HEK293T (cell line): ENCODE measurements at regions not wholly inside any gene's neighbourhood (a gene's known extent, or its start where the extent isn't known, plus 50 kb on each side); places are given as distances from the start of the nearest gene placed in this dataset.

Experiments
- CTCF ChIA-PET: fragments of 350-600 bp; formaldehyde crosslinking; extraction: SDS; loops from one replicate; lab custom pipeline; 2021; ENCODE audit warnings: antibody characterized with exemption, inconsistent platforms; lab: Yijun Ruan, JAX
- POLR2A ChIA-PET: fragments of 350-600 bp; formaldehyde crosslinking; extraction: SDS; loops from one replicate; lab custom pipeline; 2020; ENCODE audit warnings: antibody characterized with exemption, inconsistent platforms; lab: Yijun Ruan, JAX
- DNase-seq: peaks from one replicate; pipeline ENCODE4 v3.0.0; 2012; ENCODE audit warnings: mixed read lengths; ENCODE audit errors: extremely low spot score
- ARNT ChIP-seq: fragments of 450-650 bp; IDR thresholded peaks from 2 replicates; pipeline ENCODE4 v1.6.1; 2017; ENCODE audit warnings: mild to moderate bottlenecking
- BHLHE40 ChIP-seq: fragments of 450-650 bp; IDR thresholded peaks from 2 replicates; pipeline ENCODE4 v1.6.1; 2016; ENCODE audit warnings: mild to moderate bottlenecking, moderate library complexity, borderline replicate concordance
- CTBP1 ChIP-seq: fragments of 450-650 bp; IDR thresholded peaks from 2 replicates; pipeline ENCODE4 v1.6.1; 2016; ENCODE audit warnings: borderline replicate concordance
- ELF4 ChIP-seq: fragments of 450-650 bp; IDR thresholded peaks from 2 replicates; pipeline ENCODE4 v1.6.1; 2017; ENCODE audit warnings: antibody characterized with exemption
- FOXA1 ChIP-seq: fragments of 450-650 bp; IDR thresholded peaks from 2 replicates; pipeline ENCODE4 v1.6.1; 2016; ENCODE audit warnings: mild to moderate bottlenecking
- FOXK2 ChIP-seq: fragments of 450-650 bp; IDR thresholded peaks from 2 replicates; pipeline ENCODE4 v1.6.1; 2016; ENCODE audit warnings: mild to moderate bottlenecking
- FOXM1 ChIP-seq: fragments of 450-650 bp; IDR thresholded peaks from 2 replicates; pipeline ENCODE4 v1.6.1; 2017; ENCODE audit warnings: mild to moderate bottlenecking, borderline replicate concordance
- HDGF ChIP-seq: fragments of 450-650 bp; IDR thresholded peaks from 2 replicates; pipeline ENCODE4 v1.6.1; 2017; ENCODE audit warnings: antibody characterized with exemption, borderline replicate concordance
- L3MBTL2 ChIP-seq: fragments of 450-650 bp; conservative IDR thresholded peaks from 2 replicates; pipeline ENCODE4 v1.6.1; 2016; ENCODE audit warnings: mild to moderate bottlenecking
- LEF1 ChIP-seq: fragments of 450-650 bp; IDR thresholded peaks from 2 replicates; pipeline ENCODE4 v1.6.1; 2017; ENCODE audit warnings: mild to moderate bottlenecking, borderline replicate concordance
- NFRKB ChIP-seq: fragments of 450-650 bp; IDR thresholded peaks from 2 replicates; pipeline ENCODE4 v1.6.1; 2016; ENCODE audit warnings: mild to moderate bottlenecking, moderate library complexity
- PKNOX1 ChIP-seq: fragments of 450-650 bp; IDR thresholded peaks from 2 replicates; pipeline ENCODE4 v1.6.1; 2016
- SP1 ChIP-seq: fragments of 450-650 bp; IDR thresholded peaks from 2 replicates; pipeline ENCODE4 v1.6.1; 2017
- SUZ12 ChIP-seq: fragments of 450-650 bp; IDR thresholded peaks from 2 replicates; pipeline ENCODE4 v1.6.1; 2016; ENCODE audit warnings: mild to moderate bottlenecking
- TARDBP ChIP-seq: fragments of 450-650 bp; IDR thresholded peaks from 2 replicates; pipeline ENCODE4 v1.6.1; 2016
- ZNF384 ChIP-seq: fragments of 450-650 bp; IDR thresholded peaks from 2 replicates; pipeline ENCODE4 v1.6.1; 2016

GRCh38 chr9:38274800-38275199, 117.7 kb upstream of the ALDH1B1 start:
- DNase-seq = no peak
- CTCF ChIA-PET = no interaction called here
- no peak for TF ChIP-seq NFRKB
- TF ChIP-seq L3MBTL2 = no peak
- POLR2A ChIA-PET = no interaction called here

- ChIA-PET CTCF (no interaction called here), POLR2A (no interaction called here)
- TF ChIP-seq FOXA1 = no peak
- no peak for TF ChIP-seq SP1
- TF ChIP-seq ELF4 = no peak
- TF ChIP-seq TARDBP = no peak
- no peak for TF ChIP-seq CTBP1
- no peak for TF ChIP-seq SUZ12
- no peak for TF ChIP-seq PKNOX1
- no peak for TF ChIP-seq L3MBTL2
- TF ChIP-seq LEF1 = no peak
- no peak for TF ChIP-seq ZNF384
- TF ChIP-seq NFRKB = no peak
- TF ChIP-seq HDGF = no peak
- TF ChIP-seq BHLHE40 = no peak
- no peak for TF ChIP-seq FOXK2
- no peak for TF ChIP-seq ARNT
- TF ChIP-seq FOXM1 = no peak
- no peak for DNase-seq
These were observed 119.8 kb upstream of the ALDH1B1 start for GRCh38 chr9:38272710-38273109.

GRCh38 chr9:38271666-38272241, 120.7 kb upstream of the ALDH1B1 start:
- TF ChIP-seq LEF1 = no peak
- TF ChIP-seq CTBP1 = no peak
- no peak for TF ChIP-seq FOXA1
- no peak for TF ChIP-seq L3MBTL2
- TF ChIP-seq ZNF384 = no peak
- TF ChIP-seq NFRKB = no peak
- no peak for TF ChIP-seq ELF4
- no peak for TF ChIP-seq HDGF
- TF ChIP-seq PKNOX1 = no peak
- no peak for TF ChIP-seq TARDBP
- no peak for TF ChIP-seq BHLHE40
- TF ChIP-seq SP1 = no peak
- TF ChIP-seq FOXM1 = no peak

GRCh38 chr9:38269775-38270174, 122.7 kb upstream of the ALDH1B1 start:
- no peak for TF ChIP-seq TARDBP
- no peak for TF ChIP-seq FOXM1
- TF ChIP-seq ZNF384 = no peak
- TF ChIP-seq ARNT = no peak
- no peak for TF ChIP-seq PKNOX1
- no peak for TF ChIP-seq HDGF
- TF ChIP-seq BHLHE40 = no peak
- TF ChIP-seq FOXK2 = no peak
- no peak for TF ChIP-seq SUZ12
- TF ChIP-seq ELF4 = no peak
- no peak for TF ChIP-seq LEF1
- no peak for TF ChIP-seq FOXA1
- TF ChIP-seq NFRKB = no peak
- TF ChIP-seq L3MBTL2 = no peak
- no peak for DNase-seq
- CTCF ChIA-PET = no interaction called here
- POLR2A ChIA-PET = no interaction called here

More at GRCh38 chr9:38271666-38272241, 120.7 kb upstream of the ALDH1B1 start:
- DNase-seq = no peak
- POLR2A ChIA-PET = no interaction called here
- CTCF ChIA-PET = no interaction called here

GRCh38 chr9:38263532-38263931, 129.0 kb upstream of the ALDH1B1 start:
- POLR2A ChIA-PET = no interaction called here
- no peak for TF ChIP-seq LEF1
- no peak for TF ChIP-seq L3MBTL2
- no peak for TF ChIP-seq ZNF384
- TF ChIP-seq TARDBP = no peak
- no peak for TF ChIP-seq FOXK2
- TF ChIP-seq PKNOX1 = no peak
- no peak for TF ChIP-seq FOXA1
- TF ChIP-seq CTBP1 = no peak
- no peak for TF ChIP-seq FOXM1
- DNase-seq = no peak
- CTCF ChIA-PET = interaction anchor here (0.9 to 1.0 kb wide), 2 partner anchors 103 to 350 kb away, joined by 3 read pairs; no protein-coding TSS in a partner anchor

GRCh38 chr9:38259519-38260218, 132.8 kb upstream of the ALDH1B1 start:
- DNase-seq = no peak
- POLR2A ChIA-PET = no interaction called here
- CTCF ChIA-PET = no interaction called here
- TF ChIP-seq FOXA1 = no peak
- no peak for TF ChIP-seq FOXM1
- no peak for TF ChIP-seq ZNF384
- no peak for TF ChIP-seq LEF1
- TF ChIP-seq SP1 = no peak
- no peak for TF ChIP-seq HDGF
- no peak for TF ChIP-seq L3MBTL2
- TF ChIP-seq FOXK2 = no peak
- TF ChIP-seq ARNT = no peak
- no peak for TF ChIP-seq PKNOX1
- no peak for TF ChIP-seq TARDBP
